IMR-90 (cell line): ENCODE measurements at regions not wholly inside any gene's neighbourhood (a gene's known extent, or its start where the extent isn't known, plus 50 kb on each side); places are given as distances from the start of the nearest gene placed in this dataset.

Experiments used
- ATAC-seq: fragments of 200-7000 bp; cut with Tn5 transposase; 2 replicates; pipeline ENCODE4 v1.9.1; 2020; ENCODE audit warnings: low read depth, mild to moderate bottlenecking, moderate library complexity
- BruUV-seq: library from RNA; stranded (reverse); fragments of 400-500 nt; replicated peaks from 2 replicates; lab custom pipeline; 2021; lab: Mats Ljungman, UMichigan
- CTCF ChIA-PET: fragments of 300-600 bp; formaldehyde crosslinking; extraction: SDS; loops from one replicate; lab custom pipeline; 2021; ENCODE audit warnings: antibody characterized with exemption; lab: Yijun Ruan, JAX
- POLR2A ChIA-PET: fragments of 300-600 bp; sonication (Branson Sonifier 250); formaldehyde crosslinking; loops from one replicate; lab custom pipeline; 2022; ENCODE audit warnings: antibody characterized with exemption; ENCODE audit not compliant: unreplicated experiment; lab: Charles Lee
- DNase-seq: peaks from one replicate; pipeline ENCODE4 v3.0.0; 2013
- H2AFZ ChIP-seq: replicated peaks from 2 replicates; pipeline ENCODE3; 2013; ENCODE audit warnings: low read length, mild to moderate bottlenecking; ENCODE audit not compliant: poor library complexity
- H2AK5ac ChIP-seq: 2 replicates; pipeline ENCODE4 v1.6.1; 2013; ENCODE audit warnings: low read depth, low read length, inconsistent platforms
- H2AK9ac ChIP-seq: replicated peaks from 2 replicates; pipeline ENCODE3; 2013; ENCODE audit warnings: mild to moderate bottlenecking, low read depth, low read length, moderate library complexity; ENCODE audit not compliant: poor library complexity
- H2BK120ac ChIP-seq: 2 replicates; pipeline ENCODE4 v1.6.1; 2013; ENCODE audit warnings: low read depth, low read length, inconsistent platforms
- H2BK15ac ChIP-seq: 3 replicates; pipeline ENCODE4 v1.6.1; 2013; ENCODE audit warnings: low read depth, low read length, inconsistent platforms
- H2BK20ac ChIP-seq: 2 replicates; pipeline ENCODE4 v1.6.1; 2013; ENCODE audit warnings: low read depth, mild to moderate bottlenecking, inconsistent platforms, low read length, moderate library complexity
- H2BK5ac ChIP-seq: 2 replicates; pipeline ENCODE4 v1.6.1; 2013; ENCODE audit warnings: mild to moderate bottlenecking, low read depth, low read length, inconsistent platforms; ENCODE audit not compliant: poor library complexity, severe bottlenecking
- H3K14ac ChIP-seq: replicated peaks from 2 replicates; pipeline ENCODE4 v1.6.1; 2013; ENCODE audit warnings: low read depth, low read length, inconsistent platforms
- H3K18ac ChIP-seq: 2 replicates; pipeline ENCODE4 v1.6.1; 2013; ENCODE audit warnings: low read depth, low read length, control low read depth
- H3K23ac ChIP-seq: 2 replicates; pipeline ENCODE4 v1.6.1; 2013; ENCODE audit warnings: low read depth, low read length, inconsistent platforms
- H3K27ac ChIP-seq: 2 replicates; pipeline ENCODE4 v1.5.1; 2013; ENCODE audit warnings: mild to moderate bottlenecking, control low read depth, low read length; ENCODE audit not compliant: insufficient read depth
- H3K27me3 ChIP-seq: 2 replicates; pipeline ENCODE4 v1.6.1; 2013; ENCODE audit warnings: low read length; ENCODE audit not compliant: control insufficient read depth, insufficient read depth
- H3K36me3 ChIP-seq: 2 replicates; pipeline ENCODE4 v1.6.1; 2013; ENCODE audit warnings: low read length, mixed read lengths; ENCODE audit not compliant: control insufficient read depth, insufficient read depth
- H3K4ac ChIP-seq: 2 replicates; pipeline ENCODE4 v1.6.1; 2013; ENCODE audit warnings: low read depth, low read length, inconsistent platforms
- H3K4me1 ChIP-seq: 2 replicates; pipeline ENCODE4 v1.6.1; 2013; ENCODE audit warnings: low read length, mixed read lengths; ENCODE audit not compliant: control insufficient read depth, insufficient read depth
- H3K4me2 ChIP-seq: 2 replicates; pipeline ENCODE4 v1.6.1; 2013; ENCODE audit warnings: low read depth, mild to moderate bottlenecking, control low read depth, low read length, moderate library complexity
- H3K4me3 ChIP-seq: 2 replicates; pipeline ENCODE4 v1.5.1; 2013; ENCODE audit warnings: low read depth, mild to moderate bottlenecking, control low read depth, low read length, moderate library complexity; ENCODE audit not compliant: insufficient read depth
- H3K56ac ChIP-seq: 2 replicates; pipeline ENCODE4 v1.6.1; 2013; ENCODE audit warnings: low read length, inconsistent platforms; ENCODE audit not compliant: insufficient read depth; ENCODE audit errors: extremely low read depth
- H3K79me1 ChIP-seq, 2 experiments: 2 replicates each; pipeline ENCODE4 v1.6.1; 2013; ENCODE audit warnings: low read length in 2 of 2, inconsistent platforms in 1 of 2, low read depth in 1 of 2
- H3K9ac ChIP-seq: 2 replicates; pipeline ENCODE4 v1.6.1; 2013; ENCODE audit warnings: low read depth, low read length, control low read depth
- H3K9me1 ChIP-seq: 2 replicates; pipeline ENCODE4 v1.6.1; 2013; ENCODE audit warnings: low read length, inconsistent platforms; ENCODE audit not compliant: insufficient read depth
- H3K9me3 ChIP-seq: 2 replicates; pipeline ENCODE4 v1.6.1; 2013; ENCODE audit warnings: low read length; ENCODE audit not compliant: control insufficient read depth, insufficient read depth
- H4K20me1 ChIP-seq: 2 replicates; pipeline ENCODE4 v1.6.1; 2013; ENCODE audit warnings: low read length, inconsistent platforms; ENCODE audit not compliant: insufficient read depth
- H4K5ac ChIP-seq: 2 replicates; pipeline ENCODE4 v1.6.1; 2013; ENCODE audit warnings: mild to moderate bottlenecking, low read depth, low read length, control low read depth
- H4K8ac ChIP-seq, 2 experiments: 2 replicates each; pipeline ENCODE4 v1.6.1; 2013; ENCODE audit warnings: low read depth in 2 of 2, low read length in 2 of 2, control low read depth in 1 of 2, inconsistent platforms in 1 of 2
- H4K91ac ChIP-seq: 2 replicates; pipeline ENCODE4 v1.6.1; 2013; ENCODE audit warnings: low read depth, low read length, inconsistent platforms; ENCODE audit not compliant: insufficient read depth
- CEBPB ChIP-seq: IDR thresholded peaks from 2 replicates; pipeline ENCODE4 v1.6.1; 2012; ENCODE audit warnings: low read depth, low read length, improper control_type of control experiment
- FOS ChIP-seq: fragments of 150-350 bp; IDR thresholded peaks from 2 replicates; pipeline ENCODE4 v1.6.1; 2016; ENCODE audit warnings: low read depth, low read length
- MAZ ChIP-seq: IDR thresholded peaks from 2 replicates; pipeline ENCODE4 v1.6.1; 2012; ENCODE audit warnings: low read depth, mild to moderate bottlenecking, low read length, improper control_type of control experiment, moderate library complexity, borderline replicate concordance
- POLR2A ChIP-seq: IDR thresholded peaks from 2 replicates; pipeline ENCODE4 v1.6.1; 2012; ENCODE audit warnings: mild to moderate bottlenecking, low read depth, low read length
- RAD21 ChIP-seq: IDR thresholded peaks from 2 replicates; pipeline ENCODE4 v1.6.1; 2012; ENCODE audit warnings: low read length, improper control_type of control experiment
- RFX5 ChIP-seq: IDR thresholded peaks from 2 replicates; pipeline ENCODE4 v1.8.0; 2012; ENCODE audit warnings: low read depth, mild to moderate bottlenecking, low read length, moderate library complexity
- WGBS, 2 experiments: methylation state at CpG; one replicate each; pipeline versions ENCODE4 v1.1.5 to v1.1.7; 2013; ENCODE audit warnings: missing lambda C conversion rate in 2 of 2; ENCODE audit not compliant: insufficient read length in 1 of 2; ENCODE audit errors: extremely low coverage in 2 of 2; 5-methylcytosine and 5-hydroxymethylcytosine counted together
- dilution Hi-C: fragments of 300-500 bp; cut with HindIII; formaldehyde crosslinking; loops from one replicate; pipeline ENCODE4 v1.14.3; 2018; ENCODE audit warnings: low sequenced_read_pairs; ENCODE audit not compliant: unreplicated experiment
- in situ Hi-C: fragments of 300-500 bp; cut with MboI; formaldehyde crosslinking; loops from 3 replicates; pipeline ENCODE4 v1.14.3; 2019; ENCODE audit warnings: low sequenced_read_pairs, inconsistent platforms, mixed read lengths
- intact Hi-C: fragments of 100-400 bp; cut with micrococcal nuclease; formaldehyde crosslinking; loops from 2 replicates; pipeline ENCODE4 v1.10.0; 2022
- TF ChIP-seq, protein P1 (sequence below): conservative IDR thresholded peaks from 2 replicates; pipeline ENCODE4 v1.5.1; 2012; ENCODE audit warnings: mild to moderate bottlenecking, low read depth, low read length, improper control_type of control experiment

DNA sequence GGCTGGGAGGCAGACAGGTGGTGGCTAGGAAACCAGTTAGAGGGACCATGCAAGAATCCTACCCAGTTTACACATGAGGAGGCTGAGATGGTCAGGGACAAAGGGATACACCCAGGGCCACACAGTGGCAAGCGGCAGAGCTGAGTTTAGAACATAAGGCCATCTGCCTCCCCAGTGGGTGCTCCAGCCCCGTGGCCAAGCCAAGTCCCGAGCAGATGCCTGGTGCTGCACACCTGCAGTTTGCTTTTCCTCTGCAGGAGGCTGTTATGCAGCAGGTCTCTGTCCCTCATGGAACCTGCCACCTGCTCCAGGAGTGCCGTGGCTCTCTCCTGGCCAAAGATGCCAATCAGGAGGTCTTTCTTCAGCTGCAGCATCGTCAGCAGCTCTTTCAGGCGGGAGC is 70.8 kb downstream of the SYNE3 start:
- BruUV-seq = no TSS peak
- no peak overlapping the region for H3K23ac ChIP-seq
- H2AK5ac ChIP-seq = no peak overlapping the region
- no peak overlapping the region for H4K91ac ChIP-seq
- H3K4me2 ChIP-seq = no peak overlapping the region
- H3K9me1 ChIP-seq = no peaks in the 10 kb centered on the region; the same call in 1 of the 2 replicates
- no peaks in the 10 kb centered on the region for H3K9me3 ChIP-seq
- H2AK9ac ChIP-seq = no peak overlapping the region
- no peak overlapping the region for H3K4ac ChIP-seq
- no peak overlapping the region for H3K14ac ChIP-seq
- H3K36me3 ChIP-seq = peaks cover 7% of the 10 kb centered on the region; the same call in 1 of the 2 replicates
- H2BK5ac ChIP-seq = no peak overlapping the region
- H3K9ac ChIP-seq = no peak overlapping the region
- H2AFZ ChIP-seq = no peak overlapping the region
- ATAC-seq (no peak), DNase-seq (no peak)
- H2BK120ac ChIP-seq = no peak overlapping the region
- no peak overlapping the region for H2BK15ac ChIP-seq
- H4K20me1 ChIP-seq = no peaks in the 10 kb centered on the region
- H3K18ac ChIP-seq = no peak overlapping the region
- in situ Hi-C loops = loop anchor here (25.0 kb wide), 1 partner anchor 317 kb away; no protein-coding TSS in a partner anchor
- no peak overlapping the region for H3K4me3 ChIP-seq
- H4K5ac ChIP-seq = no peak overlapping the region
- TF ChIP-seq RFX5 = no peak
- TF ChIP-seq, protein P1, sequence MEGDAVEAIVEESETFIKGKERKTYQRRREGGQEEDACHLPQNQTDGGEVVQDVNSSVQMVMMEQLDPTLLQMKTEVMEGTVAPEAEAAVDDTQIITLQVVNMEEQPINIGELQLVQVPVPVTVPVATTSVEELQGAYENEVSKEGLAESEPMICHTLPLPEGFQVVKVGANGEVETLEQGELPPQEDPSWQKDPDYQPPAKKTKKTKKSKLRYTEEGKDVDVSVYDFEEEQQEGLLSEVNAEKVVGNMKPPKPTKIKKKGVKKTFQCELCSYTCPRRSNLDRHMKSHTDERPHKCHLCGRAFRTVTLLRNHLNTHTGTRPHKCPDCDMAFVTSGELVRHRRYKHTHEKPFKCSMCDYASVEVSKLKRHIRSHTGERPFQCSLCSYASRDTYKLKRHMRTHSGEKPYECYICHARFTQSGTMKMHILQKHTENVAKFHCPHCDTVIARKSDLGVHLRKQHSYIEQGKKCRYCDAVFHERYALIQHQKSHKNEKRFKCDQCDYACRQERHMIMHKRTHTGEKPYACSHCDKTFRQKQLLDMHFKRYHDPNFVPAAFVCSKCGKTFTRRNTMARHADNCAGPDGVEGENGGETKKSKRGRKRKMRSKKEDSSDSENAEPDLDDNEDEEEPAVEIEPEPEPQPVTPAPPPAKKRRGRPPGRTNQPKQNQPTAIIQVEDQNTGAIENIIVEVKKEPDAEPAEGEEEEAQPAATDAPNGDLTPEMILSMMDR = no peak
- TF ChIP-seq POLR2A = no peak
- no peak for TF ChIP-seq CEBPB
- no peak for TF ChIP-seq FOS
- TF ChIP-seq RAD21 = no peak
- TF ChIP-seq MAZ = no peak
- dilution Hi-C loops = no loop called here
- no peak overlapping the region for H3K56ac ChIP-seq
- 95% methylated on average over 6 of the region's 6 CpGs; no CpG with 5 or more reads in 1 of the 2 experiments for WGBS, 2 experiments
- no peak overlapping the region for H4K8ac ChIP-seq
- H3K4me1 ChIP-seq = peaks cover 5% of the 10 kb centered on the region
- CTCF ChIA-PET = interaction anchor here (1.4 kb wide), 1 partner anchor 82 kb away, joined by 7 read pairs; no protein-coding TSS in a partner anchor
- no peaks in the 10 kb centered on the region for H3K79me1 ChIP-seq
- H3K27ac ChIP-seq = no peak overlapping the region
- H2BK20ac ChIP-seq = no peak overlapping the region
- intact Hi-C loops = no loop called here
- H3K27me3 ChIP-seq = no peaks in the 10 kb centered on the region
- POLR2A ChIA-PET = no interaction called here
